DOHH2 (cell line): ENCODE measurements at regions not wholly inside any gene's neighbourhood (a gene's known extent, or its start where the extent isn't known, plus 50 kb on each side); places are given as distances from the start of the nearest gene placed in this dataset.

Source experiments
- H3F3A ChIP-seq: fragments of 200-600 bp; sonication (generic), shearing (Covaris generic); 2 replicates; pipeline ENCODE4 v1.6.0; 2016; ENCODE audit warnings: antibody characterized with exemption, mild to moderate bottlenecking; ENCODE audit not compliant: control insufficient read depth, insufficient read depth
- H3K27ac ChIP-seq: fragments of 200-600 bp; sonication (generic); 2 replicates; pipeline ENCODE4 v1.5.1; 2014; ENCODE audit warnings: low read depth, mild to moderate bottlenecking, low read length, moderate library complexity
- H3K27me3 ChIP-seq: fragments of 200-600 bp; sonication (generic); 2 replicates; pipeline ENCODE4 v1.6.1; 2014; ENCODE audit warnings: mild to moderate bottlenecking, low read length, mixed read lengths; ENCODE audit not compliant: control insufficient read depth
- H3K36me3 ChIP-seq: fragments of 200-600 bp; sonication (generic); 2 replicates; pipeline ENCODE4 v1.6.1; 2014; ENCODE audit warnings: mild to moderate bottlenecking, low read length, moderate library complexity, mixed read lengths; ENCODE audit not compliant: control insufficient read depth
- H3K4me1 ChIP-seq: fragments of 200-600 bp; sonication (generic); 2 replicates; pipeline ENCODE4 v1.6.1; 2014; ENCODE audit warnings: mild to moderate bottlenecking, low read length, mixed read lengths; ENCODE audit not compliant: control insufficient read depth
- H3K4me2 ChIP-seq: fragments of 200-600 bp; sonication (generic); 2 replicates; pipeline ENCODE4 v1.6.0; 2014; ENCODE audit warnings: mild to moderate bottlenecking, low read length, moderate library complexity
- H3K4me3 ChIP-seq: fragments of 200-600 bp; sonication (generic); 2 replicates; pipeline ENCODE4 v1.5.1; 2014; ENCODE audit warnings: mild to moderate bottlenecking, low read length, mixed read lengths
- H3K79me2 ChIP-seq: fragments of 200-600 bp; sonication (generic); 2 replicates; pipeline ENCODE4 v1.6.1; 2014; ENCODE audit warnings: mild to moderate bottlenecking, low read length, mixed read lengths; ENCODE audit not compliant: control insufficient read depth
- H3K9me2 ChIP-seq: fragments of 200-600 bp; sonication (generic); replicated peaks from 2 replicates; pipeline ENCODE4 v1.6.1; 2014; ENCODE audit warnings: mild to moderate bottlenecking, low read length, mixed read lengths; ENCODE audit not compliant: control insufficient read depth
- H3K9me3 ChIP-seq: fragments of 200-600 bp; sonication (generic); 2 replicates; pipeline ENCODE4 v1.6.1; 2014; ENCODE audit warnings: antibody characterized with exemption, low read length, mixed read lengths; ENCODE audit not compliant: control insufficient read depth, insufficient read depth
- H4K20me1 ChIP-seq: fragments of 200-600 bp; sonication (generic); 2 replicates; pipeline ENCODE4 v1.6.0; 2014; ENCODE audit warnings: low read depth, mild to moderate bottlenecking, antibody characterized with exemption, low read length, moderate library complexity; ENCODE audit not compliant: control insufficient read depth, insufficient read depth
- EZH2phosphoT487 ChIP-seq: fragments of 200-600 bp; sonication (generic); IDR thresholded peaks from 2 replicates; pipeline ENCODE4 v1.6.1; 2017; ENCODE audit warnings: borderline replicate concordance, mild to moderate bottlenecking, antibody characterized with exemption, low read length, moderate library complexity, mixed read lengths
- TF ChIP-seq, protein P1 (sequence below): fragments of 200-600 bp; sonication (generic); IDR thresholded peaks from one replicate; pipeline ENCODE4 v1.5.1; 2014; ENCODE audit warnings: antibody characterized with exemption, mild to moderate bottlenecking, low read depth, low read length; ENCODE audit not compliant: poor library complexity, severe bottlenecking

DNA sequence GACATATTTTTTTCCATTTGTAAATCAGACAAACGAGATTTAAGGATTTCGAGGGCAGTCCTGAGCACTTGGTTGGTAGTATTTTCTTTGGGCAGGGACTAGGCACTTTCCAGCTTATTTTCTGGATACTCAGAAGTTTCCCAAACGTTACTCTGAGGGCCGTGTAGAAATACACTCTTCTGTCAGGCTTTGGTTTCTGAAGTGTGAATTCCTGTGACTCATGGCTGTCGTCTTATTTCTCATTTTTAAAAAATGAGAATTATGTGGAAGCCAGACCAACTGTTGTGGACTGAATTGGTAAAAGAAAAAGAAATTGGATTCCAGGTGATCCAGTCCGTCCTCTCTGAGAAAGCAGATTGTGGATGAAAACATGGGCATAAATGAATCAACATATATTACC, 658.6 kb upstream of the FANCL start:
- H3K4me3 ChIP-seq, result no peak overlapping the region
- no peaks in the 10 kb centered on the region for H3K9me3 ChIP-seq
- H3K79me2 ChIP-seq, result no peaks in the 10 kb centered on the region
- H3F3A ChIP-seq, result no peaks in the 10 kb centered on the region
- no peaks in the 10 kb centered on the region for H3K4me1 ChIP-seq
- H3K27me3 ChIP-seq, result no peaks in the 10 kb centered on the region
- H4K20me1 ChIP-seq, result no peaks in the 10 kb centered on the region
- H3K36me3 ChIP-seq, result no peaks in the 10 kb centered on the region
- no peak overlapping the region for H3K4me2 ChIP-seq
- no peak for TF ChIP-seq EZH2phosphoT487
- TF ChIP-seq, protein P1, sequence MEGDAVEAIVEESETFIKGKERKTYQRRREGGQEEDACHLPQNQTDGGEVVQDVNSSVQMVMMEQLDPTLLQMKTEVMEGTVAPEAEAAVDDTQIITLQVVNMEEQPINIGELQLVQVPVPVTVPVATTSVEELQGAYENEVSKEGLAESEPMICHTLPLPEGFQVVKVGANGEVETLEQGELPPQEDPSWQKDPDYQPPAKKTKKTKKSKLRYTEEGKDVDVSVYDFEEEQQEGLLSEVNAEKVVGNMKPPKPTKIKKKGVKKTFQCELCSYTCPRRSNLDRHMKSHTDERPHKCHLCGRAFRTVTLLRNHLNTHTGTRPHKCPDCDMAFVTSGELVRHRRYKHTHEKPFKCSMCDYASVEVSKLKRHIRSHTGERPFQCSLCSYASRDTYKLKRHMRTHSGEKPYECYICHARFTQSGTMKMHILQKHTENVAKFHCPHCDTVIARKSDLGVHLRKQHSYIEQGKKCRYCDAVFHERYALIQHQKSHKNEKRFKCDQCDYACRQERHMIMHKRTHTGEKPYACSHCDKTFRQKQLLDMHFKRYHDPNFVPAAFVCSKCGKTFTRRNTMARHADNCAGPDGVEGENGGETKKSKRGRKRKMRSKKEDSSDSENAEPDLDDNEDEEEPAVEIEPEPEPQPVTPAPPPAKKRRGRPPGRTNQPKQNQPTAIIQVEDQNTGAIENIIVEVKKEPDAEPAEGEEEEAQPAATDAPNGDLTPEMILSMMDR, result no peak
- no peaks in the 10 kb centered on the region for H3K9me2 ChIP-seq
- H3K27ac ChIP-seq, result no peak overlapping the region

DNA sequence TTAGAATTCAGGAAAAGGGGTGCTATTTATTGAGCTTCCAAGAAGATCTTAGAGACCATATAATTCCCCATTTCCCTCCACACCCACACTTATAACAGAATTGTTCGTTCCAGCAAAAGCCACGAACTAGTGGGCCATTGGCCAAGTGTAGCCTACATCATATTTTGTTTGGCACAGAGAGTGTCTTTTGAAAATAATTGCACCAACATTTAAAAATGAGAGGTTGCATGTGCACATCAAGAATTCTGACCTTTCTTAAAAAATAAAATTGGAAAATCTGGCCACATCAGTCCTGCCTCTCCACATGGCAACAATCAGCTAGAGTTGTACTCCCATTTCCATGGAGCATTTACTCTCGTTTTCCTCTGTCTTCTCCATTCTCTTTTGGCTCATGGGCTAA, 655.5 kb upstream of the FANCL start:
- TF ChIP-seq EZH2phosphoT487, result no peak
- TF ChIP-seq, protein P1, result no peak
- Histone ChIP-seq H3K4me2 (no peak overlapping the region), H3K27ac (no peak overlapping the region)

DNA sequence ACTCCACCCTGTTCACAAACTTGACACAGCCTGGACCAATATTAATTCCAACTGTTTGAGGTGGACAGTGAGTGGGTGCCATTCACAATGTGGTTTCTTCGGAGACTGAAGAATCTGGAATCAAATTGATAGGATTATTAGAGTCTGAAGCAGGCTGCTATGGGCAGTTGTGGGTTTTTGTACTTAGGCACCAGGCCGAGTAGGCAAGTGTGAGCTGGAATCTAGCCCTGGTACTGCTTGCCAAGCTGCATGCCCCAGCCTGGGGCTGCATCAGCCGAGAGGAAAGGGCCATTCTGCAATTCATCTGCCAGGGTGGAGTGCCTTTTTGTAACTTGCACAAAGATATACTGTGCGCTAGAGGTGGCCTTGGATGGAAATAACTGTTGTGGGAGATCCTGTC, 654.7 kb upstream of the FANCL start:
- H3K4me3 ChIP-seq, result no peak overlapping the region
- TF ChIP-seq, protein P1, result no peak
- no peak for TF ChIP-seq EZH2phosphoT487
- no peaks in the 10 kb centered on the region for H3F3A ChIP-seq
- H3K4me1 ChIP-seq, result no peaks in the 10 kb centered on the region
- H3K36me3 ChIP-seq, result no peaks in the 10 kb centered on the region
- no peaks in the 10 kb centered on the region for H3K79me2 ChIP-seq
- H4K20me1 ChIP-seq, result no peaks in the 10 kb centered on the region
- H3K27ac ChIP-seq, result no peak overlapping the region
- no peaks in the 10 kb centered on the region for H3K9me2 ChIP-seq
- H3K4me2 ChIP-seq, result no peak overlapping the region
- no peaks in the 10 kb centered on the region for H3K27me3 ChIP-seq
- no peaks in the 10 kb centered on the region for H3K9me3 ChIP-seq

More for the DNA sequence above, 655.5 kb upstream of the FANCL start:
- H3K36me3 ChIP-seq, result no peaks in the 10 kb centered on the region
- H4K20me1 ChIP-seq, result no peaks in the 10 kb centered on the region
- H3K79me2 ChIP-seq, result no peaks in the 10 kb centered on the region
- no peaks in the 10 kb centered on the region for H3K9me3 ChIP-seq
- H3K4me1 ChIP-seq, result no peaks in the 10 kb centered on the region
- no peaks in the 10 kb centered on the region for H3K27me3 ChIP-seq
- H3F3A ChIP-seq, result no peaks in the 10 kb centered on the region
- no peak overlapping the region for H3K4me3 ChIP-seq
- H3K9me2 ChIP-seq, result no peaks in the 10 kb centered on the region
